Spinal cord (tissue), 9 donors: ENCODE measurements at regions not wholly inside any gene's neighbourhood (a gene's known extent, or its start where the extent isn't known, plus 50 kb on each side); places are given as distances from the start of the nearest gene placed in this dataset.

Experiments used
- DNase-seq, 6 donors: peaks; one replicate each; pipeline versions ENCODE4 v3.0.0 to v3.0.0-alpha.2; 2013 to 2015; ENCODE audit warnings: low spot score in 6 of 6, low read depth in 4 of 6
- H3K27ac ChIP-seq: one replicate; pipeline ENCODE4 v1.5.1; 2013; ENCODE audit warnings: low read depth, low read length, control low read depth
- H3K27me3 ChIP-seq: one replicate; pipeline ENCODE4 v1.6.1; 2013; ENCODE audit warnings: low read length; ENCODE audit not compliant: control insufficient read depth, insufficient read depth
- H3K36me3 ChIP-seq: one replicate; pipeline ENCODE4 v1.6.1; 2013; ENCODE audit warnings: low read length; ENCODE audit not compliant: control insufficient read depth, insufficient read depth
- H3K4me1 ChIP-seq: one replicate; pipeline ENCODE4 v1.6.1; 2013; ENCODE audit warnings: low read length; ENCODE audit not compliant: control insufficient read depth, insufficient read depth
- H3K4me3 ChIP-seq: one replicate; pipeline ENCODE4 v1.5.1; 2013; ENCODE audit warnings: low read depth, low read length, control low read depth
- H3K9me3 ChIP-seq: one replicate; pipeline ENCODE4 v1.6.1; 2013; ENCODE audit warnings: low read length; ENCODE audit not compliant: control insufficient read depth, insufficient read depth
- WGBS: methylation state at CpG from one replicate; pipeline ENCODE4 v1.1.5; 2013; ENCODE audit warnings: missing lambda C conversion rate; ENCODE audit not compliant: insufficient coverage; 5-methylcytosine and 5-hydroxymethylcytosine counted together
- donor health status: healthy.

DNA sequence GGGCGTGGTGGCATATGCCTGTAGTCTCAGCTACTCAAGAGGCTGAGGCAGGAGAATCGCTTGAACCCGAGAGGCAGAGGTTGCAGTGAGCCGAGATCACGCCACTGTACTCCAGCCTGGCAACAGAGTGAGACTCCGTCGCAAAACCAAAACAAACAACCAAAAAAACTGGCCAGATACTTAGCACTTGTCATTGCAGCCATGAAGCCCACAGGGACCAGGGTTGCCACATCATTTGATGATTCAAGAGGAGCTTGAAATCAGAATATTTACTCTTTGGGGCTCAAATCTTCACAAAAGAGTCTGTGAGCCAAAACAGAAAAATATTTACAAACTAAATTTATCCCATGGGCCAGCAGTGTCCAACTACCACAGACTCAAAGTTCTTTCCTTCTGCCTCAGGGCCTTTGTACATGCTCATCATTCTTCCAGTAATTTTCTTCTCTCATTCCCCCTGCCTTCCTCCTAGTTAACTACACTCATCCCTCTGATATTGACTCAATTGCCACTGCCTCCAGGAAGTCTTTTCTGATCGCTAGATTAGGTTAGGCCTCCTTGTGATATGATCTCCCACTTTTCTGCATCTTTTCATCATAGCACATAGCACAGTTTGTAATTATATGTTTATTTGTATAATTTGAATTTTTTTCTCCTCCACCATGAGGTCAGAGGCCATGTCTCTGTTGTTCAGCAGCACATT, 130.8 kb upstream of the PLEKHG7 start:
- H3K9me3 ChIP-seq = no peaks in the 10 kb centered on the region
- no peak for DNase-seq
- H3K4me1 ChIP-seq = no peaks in the 10 kb centered on the region
- no peaks in the 10 kb centered on the region for H3K27me3 ChIP-seq
- 73% methylated on average over 3 of the region's 8 CpGs for WGBS
- no peaks in the 10 kb centered on the region for H3K36me3 ChIP-seq
- no peak overlapping the region for H3K27ac ChIP-seq
- no peak overlapping the region for H3K4me3 ChIP-seq

DNA sequence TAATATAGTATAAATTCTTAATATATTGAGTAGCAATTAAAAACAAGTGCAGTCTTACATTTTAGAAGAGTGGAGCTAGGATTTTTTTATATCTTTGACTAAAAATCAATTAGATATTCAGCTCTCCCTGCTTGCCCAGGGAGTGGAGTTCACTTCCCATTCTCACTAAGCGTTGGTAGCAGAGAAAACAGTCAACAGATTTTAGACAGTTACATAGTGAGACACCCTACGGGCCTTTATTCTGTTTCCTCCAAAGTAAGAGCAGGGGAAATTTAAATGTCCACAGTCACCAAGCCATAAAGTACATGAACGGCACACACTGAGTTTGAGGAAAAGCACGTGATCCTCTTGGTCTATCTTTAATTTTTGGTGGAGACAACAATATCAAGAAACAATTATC, 131.6 kb upstream of the PLEKHG7 start:
- no peak overlapping the region for H3K27ac ChIP-seq
- no peaks in the 10 kb centered on the region for H3K4me1 ChIP-seq
- no peaks in the 10 kb centered on the region for H3K36me3 ChIP-seq
- H3K4me3 ChIP-seq = no peak overlapping the region
- H3K9me3 ChIP-seq = no peaks in the 10 kb centered on the region
- no peaks in the 10 kb centered on the region for H3K27me3 ChIP-seq
- DNase-seq = no peak
- 100% methylated on average over 1 of the region's 4 CpGs for WGBS

DNA sequence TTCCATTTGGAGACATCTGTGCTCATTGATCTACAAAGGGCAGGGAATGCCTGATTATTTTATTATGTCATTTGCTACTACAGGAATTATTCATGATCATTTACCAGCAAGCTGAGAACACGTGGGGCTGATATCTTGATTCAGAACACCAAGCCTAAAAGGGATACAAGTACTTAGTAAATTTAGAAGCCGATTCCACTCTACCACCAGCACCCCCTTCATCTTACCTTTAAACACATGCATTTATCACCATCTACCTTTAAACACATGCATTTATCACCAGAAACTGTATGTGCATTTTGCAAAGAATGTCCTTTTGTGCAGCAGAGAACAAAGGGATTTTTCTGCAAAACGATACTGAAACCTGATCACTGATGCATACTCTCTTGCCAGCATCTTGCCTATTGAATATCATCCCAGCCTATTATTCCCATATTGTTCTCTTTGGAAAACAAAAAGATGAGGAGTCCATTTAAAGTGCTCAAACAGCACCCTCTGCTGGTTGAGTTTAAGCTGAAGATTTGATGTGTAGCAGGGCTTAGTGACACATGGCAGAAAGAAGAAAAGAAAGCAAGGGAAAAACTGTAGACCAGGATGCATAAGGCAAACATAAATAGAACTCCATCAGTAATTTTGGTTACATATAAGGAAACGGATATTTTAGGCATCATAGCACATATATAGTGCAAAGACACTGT, 132.6 kb upstream of the PLEKHG7 start:
- Histone ChIP-seq H3K27ac (no peak overlapping the region), H3K27me3 (no peaks in the 10 kb centered on the region), H3K4me3 (no peak overlapping the region)

DNA sequence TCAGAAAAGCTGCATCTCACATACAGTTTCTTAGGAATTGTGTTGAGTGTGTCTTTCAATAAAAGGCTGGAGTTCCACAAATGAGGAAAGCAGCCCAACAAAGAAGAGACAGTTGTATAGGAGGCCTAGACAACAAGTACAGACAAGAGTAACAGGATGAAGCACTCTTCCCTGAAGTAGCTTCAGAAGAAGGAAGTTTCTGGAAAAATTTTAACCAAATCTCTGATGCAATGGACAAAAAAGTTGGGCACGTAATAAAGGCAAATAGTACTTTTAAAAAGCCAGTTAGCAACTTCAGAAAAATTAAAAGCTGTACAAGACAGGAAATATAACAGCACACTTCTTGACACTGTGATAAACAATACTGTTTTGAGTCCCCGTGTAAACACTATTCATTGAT, 134.1 kb upstream of the PLEKHG7 start:
- H3K27me3 ChIP-seq = no peaks in the 10 kb centered on the region
- H3K36me3 ChIP-seq = no peaks in the 10 kb centered on the region
- WGBS = no CpG with 5 or more reads among the region's 2 CpGs
- no peaks in the 10 kb centered on the region for H3K9me3 ChIP-seq
- no peak for DNase-seq
- H3K4me3 ChIP-seq = no peak overlapping the region
- H3K27ac ChIP-seq = no peak overlapping the region
- H3K4me1 ChIP-seq = no peaks in the 10 kb centered on the region

More for the DNA sequence above, 132.6 kb upstream of the PLEKHG7 start:
- no peaks in the 10 kb centered on the region for H3K4me1 ChIP-seq
- WGBS = 0% methylated on average over 2 of the region's 4 CpGs
- peak; percentile 84 to 99 (median 90) for DNase-seq
- H3K36me3 ChIP-seq = no peaks in the 10 kb centered on the region
- no peaks in the 10 kb centered on the region for H3K9me3 ChIP-seq

DNA sequence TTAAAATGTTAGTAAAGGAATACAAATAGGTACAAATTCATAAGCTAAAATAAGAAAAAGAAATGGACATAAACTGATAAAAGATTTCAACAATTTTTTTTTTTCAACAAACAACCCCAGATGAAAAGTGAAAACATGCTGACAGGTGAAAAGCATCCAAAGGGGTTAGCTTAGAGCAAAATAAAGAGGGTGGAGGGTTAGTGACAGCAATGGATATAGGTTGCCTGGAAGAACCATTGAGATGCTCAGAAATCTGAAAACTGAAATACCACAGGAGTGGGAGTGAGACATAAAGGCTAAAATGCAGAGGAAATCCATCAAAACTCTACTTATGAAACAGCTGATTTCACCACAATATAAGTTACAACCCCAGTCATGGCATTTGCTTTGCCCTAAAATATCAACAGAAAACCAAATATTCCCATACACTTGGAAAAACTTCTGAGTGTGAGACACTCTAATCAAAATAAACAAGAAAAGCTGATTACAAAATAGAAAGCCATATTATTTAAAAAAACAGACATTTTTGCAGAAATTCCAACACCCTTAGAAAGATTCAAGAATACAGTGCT, 136.3 kb upstream of the PLEKHG7 start:
- no peak for DNase-seq
- no peak overlapping the region for H3K27ac ChIP-seq
- no peaks in the 10 kb centered on the region for H3K9me3 ChIP-seq
- H3K36me3 ChIP-seq = no peaks in the 10 kb centered on the region
- no peaks in the 10 kb centered on the region for H3K27me3 ChIP-seq
- H3K4me1 ChIP-seq = no peaks in the 10 kb centered on the region
- H3K4me3 ChIP-seq = no peak overlapping the region

DNA sequence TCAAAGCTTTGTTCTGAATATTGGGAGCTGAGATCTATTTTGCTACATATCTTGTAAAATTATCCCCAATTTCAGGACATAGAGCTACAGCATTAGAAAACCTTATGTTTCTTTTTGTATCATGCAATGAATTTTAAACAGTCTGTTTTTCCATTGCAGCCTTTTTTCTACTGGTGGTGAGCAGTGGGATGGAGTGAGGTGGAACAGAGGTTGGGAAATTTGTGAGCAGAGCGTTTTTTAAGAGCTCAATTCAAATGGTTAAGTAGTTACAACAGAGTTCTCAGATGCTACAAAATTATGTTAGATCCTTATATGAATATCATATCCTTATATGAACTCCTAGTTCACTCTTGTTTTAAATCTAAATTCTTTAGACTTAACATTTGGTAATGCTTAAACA, 139.0 kb upstream of the PLEKHG7 start:
- no peaks in the 10 kb centered on the region for H3K36me3 ChIP-seq
- H3K27ac ChIP-seq = no peak overlapping the region
- no peak overlapping the region for H3K4me3 ChIP-seq
- H3K27me3 ChIP-seq = no peaks in the 10 kb centered on the region
- no peak for DNase-seq
- no peaks in the 10 kb centered on the region for H3K4me1 ChIP-seq
- no peaks in the 10 kb centered on the region for H3K9me3 ChIP-seq
- WGBS = no CpG with 5 or more reads among the region's 1 CpG

DNA sequence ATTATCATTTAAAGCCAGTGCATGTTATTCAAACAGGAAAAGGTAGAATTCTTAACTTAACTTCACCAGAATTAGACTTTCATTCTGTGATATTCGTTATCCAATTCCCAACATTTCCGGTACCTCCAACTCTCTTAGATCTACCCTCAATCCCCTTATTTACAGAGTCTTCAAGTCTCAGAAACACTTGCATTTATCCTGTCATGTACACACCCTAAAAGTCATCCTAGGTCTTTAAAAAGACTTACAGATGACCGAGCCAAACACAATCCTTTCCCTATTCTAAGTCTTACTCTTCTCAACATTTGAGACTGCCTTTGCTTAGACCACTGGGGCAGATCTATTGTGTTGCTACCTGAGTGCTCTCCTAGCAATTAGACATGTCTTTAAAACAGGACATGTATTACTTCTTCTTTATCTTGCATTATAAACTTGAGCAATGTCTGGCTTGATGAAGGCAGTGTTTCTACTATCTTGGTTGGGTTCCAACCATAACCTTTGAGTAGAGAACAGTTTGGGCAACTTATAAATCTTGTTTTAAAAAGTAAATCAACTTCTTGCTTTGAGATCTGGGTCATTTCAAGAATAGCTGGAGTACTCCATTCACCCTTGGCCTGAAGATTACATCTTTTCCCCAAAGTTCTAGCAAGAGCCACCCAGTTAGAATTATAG, 140.6 kb upstream of the PLEKHG7 start:
- Histone ChIP-seq H3K9me3 (no peaks in the 10 kb centered on the region), H3K27me3 (no peaks in the 10 kb centered on the region), H3K27ac (no peak overlapping the region), H3K4me1 (no peaks in the 10 kb centered on the region), H3K36me3 (no peaks in the 10 kb centered on the region), H3K4me3 (no peak overlapping the region)
- 92% methylated on average over 3 of the region's 3 CpGs for WGBS
- DNase-seq = no peak

DNA sequence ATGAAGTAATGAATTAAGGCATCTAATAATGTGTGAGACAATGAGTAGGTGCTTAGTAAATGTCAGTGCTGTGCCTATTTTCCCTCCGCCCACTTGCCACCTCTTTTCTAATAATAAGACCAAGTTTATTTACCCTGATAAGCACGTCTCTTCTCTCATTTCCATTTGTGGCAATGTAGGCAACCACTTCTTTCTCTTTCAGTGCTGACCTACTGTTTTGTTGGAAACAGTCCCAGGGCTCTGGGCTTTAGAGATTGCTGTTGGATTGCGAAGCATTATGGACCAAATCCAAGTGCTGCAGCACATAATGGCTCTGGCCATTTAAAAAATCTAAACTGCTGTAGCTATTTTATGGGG, 141.3 kb upstream of the PLEKHG7 start:
- DNase-seq = peak in 4 of 6 donors; percentile 50 to 91 (median 78)

DNA sequence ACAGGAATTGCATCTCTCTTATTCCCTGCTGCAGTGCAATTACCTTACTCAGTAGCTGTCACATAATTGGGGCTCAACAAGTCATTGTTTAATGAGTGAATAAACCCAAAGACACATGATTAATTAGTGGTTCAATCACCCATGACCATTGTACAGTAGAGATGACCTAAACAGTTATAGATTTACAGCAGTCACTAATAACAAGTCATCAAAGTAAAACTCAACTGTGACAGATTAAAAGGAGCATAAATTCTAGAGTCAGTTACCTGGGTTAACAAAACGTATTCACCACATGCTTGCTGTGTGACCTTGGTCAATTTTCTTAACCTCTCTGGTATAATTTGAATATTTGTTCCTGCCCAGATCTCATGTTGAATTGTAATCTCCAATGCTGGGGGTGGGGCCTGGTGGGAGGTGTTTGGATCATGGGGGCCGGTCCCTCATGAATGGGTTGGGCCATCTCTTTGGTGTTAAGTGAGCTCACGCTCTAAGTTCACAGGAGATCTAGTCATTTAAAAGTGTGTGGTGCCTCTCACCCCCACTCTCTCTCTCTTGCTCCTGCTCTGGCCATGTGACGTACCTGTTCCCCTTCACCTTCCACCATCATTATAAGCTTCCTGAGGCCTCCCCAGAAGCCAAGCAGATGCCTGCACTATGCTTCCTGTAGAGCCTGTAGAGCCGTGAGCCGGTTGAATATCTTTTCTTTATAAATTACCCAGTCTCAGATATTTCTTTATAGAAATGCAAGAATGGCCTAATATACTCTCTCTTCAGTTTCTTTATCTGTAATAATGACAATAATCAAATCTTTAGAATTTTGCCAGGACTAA, 141.9 kb upstream of the PLEKHG7 start:
- Histone ChIP-seq H3K27ac (peak overlapping the region; percentile 55), H3K9me3 (no peaks in the 10 kb centered on the region), H3K27me3 (no peaks in the 10 kb centered on the region), H3K4me1 (no peaks in the 10 kb centered on the region), H3K4me3 (no peak overlapping the region), H3K36me3 (no peaks in the 10 kb centered on the region)
- no peak for DNase-seq
- WGBS = 100% methylated on average over 1 of the region's 6 CpGs

More for the DNA sequence above, 141.3 kb upstream of the PLEKHG7 start:
- H3K36me3 ChIP-seq = no peaks in the 10 kb centered on the region
- peak overlapping the region; percentile 55 for H3K27ac ChIP-seq
- no peaks in the 10 kb centered on the region for H3K27me3 ChIP-seq
- H3K4me1 ChIP-seq = no peaks in the 10 kb centered on the region
- no peak overlapping the region for H3K4me3 ChIP-seq
- WGBS = 20% methylated on average over 2 of the region's 3 CpGs
- H3K9me3 ChIP-seq = no peaks in the 10 kb centered on the region
